CD4-positive, alpha-beta T cell treated with Interleukin-21 for 1 hour (primary cell): ENCODE measurements at regions not wholly inside any gene's neighbourhood (a gene's known extent, or its start where the extent isn't known, plus 50 kb on each side); places are given as distances from the start of the nearest gene placed in this dataset.

Source experiments
- DNase-seq: peaks from one replicate; pipeline ENCODE4 v3.0.0-alpha.2; 2020

- DNase-seq = no peak
Observed at GRCh38 chr12:29843036-29843435, 59.3 kb upstream of the TMTC1 start.

GRCh38 chr12:29838768-29839167 lies 55.0 kb upstream of the TMTC1 start:
- no peak for DNase-seq
